ENCODE measurements at regions not wholly inside any gene's neighbourhood (a gene's known extent, or its start where the extent isn't known, plus 50 kb on each side); places are given as distances from the start of the nearest gene placed in this dataset.
"Not testable (repeated sequence)": the region's sequence is repeated elsewhere in the genome, so short reads cannot be mapped to it uniquely, and the experiment has no call there.

DNA sequence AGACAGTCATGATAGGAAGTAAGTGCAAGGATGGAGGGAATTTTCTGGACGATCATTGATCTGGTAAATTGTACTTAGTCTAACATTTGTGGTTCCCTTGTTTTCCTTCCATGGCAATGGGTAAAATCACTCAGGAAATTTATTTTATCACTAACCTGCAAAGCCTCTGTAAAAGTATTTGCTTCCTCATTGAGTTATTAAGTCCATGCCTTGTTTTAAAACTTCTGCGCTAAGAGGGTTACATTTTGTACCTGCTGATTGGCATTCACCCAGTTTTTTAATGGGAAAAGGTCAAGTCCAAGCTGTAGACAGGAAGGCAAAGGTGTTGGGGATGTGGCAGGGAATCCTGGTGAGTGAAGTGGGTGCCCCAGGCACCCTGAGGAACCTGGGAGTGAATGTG, 146.2 kb upstream of the NR2F2 start:
- no peak for DNase-seq

DNA sequence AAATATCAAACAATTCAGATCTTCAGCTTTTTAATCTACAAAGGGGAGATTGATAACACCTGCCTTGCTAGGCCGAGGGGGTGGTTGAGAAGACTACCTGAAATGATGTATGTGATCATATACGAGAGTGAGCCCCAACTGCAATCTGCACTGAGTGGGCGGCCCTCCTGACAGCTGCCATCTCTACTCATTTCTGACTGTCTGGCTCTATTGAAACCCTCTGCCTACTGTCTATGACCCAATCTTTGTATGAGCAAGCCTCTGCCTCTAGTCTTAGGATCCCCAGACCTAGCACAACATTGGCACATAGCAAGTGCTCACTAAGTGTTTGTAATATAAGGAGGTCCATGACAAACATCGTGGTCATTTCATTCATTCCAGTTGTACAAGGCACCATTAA, 144.4 kb upstream of the NR2F2 start:
- DNase-seq, result no peak

DNA sequence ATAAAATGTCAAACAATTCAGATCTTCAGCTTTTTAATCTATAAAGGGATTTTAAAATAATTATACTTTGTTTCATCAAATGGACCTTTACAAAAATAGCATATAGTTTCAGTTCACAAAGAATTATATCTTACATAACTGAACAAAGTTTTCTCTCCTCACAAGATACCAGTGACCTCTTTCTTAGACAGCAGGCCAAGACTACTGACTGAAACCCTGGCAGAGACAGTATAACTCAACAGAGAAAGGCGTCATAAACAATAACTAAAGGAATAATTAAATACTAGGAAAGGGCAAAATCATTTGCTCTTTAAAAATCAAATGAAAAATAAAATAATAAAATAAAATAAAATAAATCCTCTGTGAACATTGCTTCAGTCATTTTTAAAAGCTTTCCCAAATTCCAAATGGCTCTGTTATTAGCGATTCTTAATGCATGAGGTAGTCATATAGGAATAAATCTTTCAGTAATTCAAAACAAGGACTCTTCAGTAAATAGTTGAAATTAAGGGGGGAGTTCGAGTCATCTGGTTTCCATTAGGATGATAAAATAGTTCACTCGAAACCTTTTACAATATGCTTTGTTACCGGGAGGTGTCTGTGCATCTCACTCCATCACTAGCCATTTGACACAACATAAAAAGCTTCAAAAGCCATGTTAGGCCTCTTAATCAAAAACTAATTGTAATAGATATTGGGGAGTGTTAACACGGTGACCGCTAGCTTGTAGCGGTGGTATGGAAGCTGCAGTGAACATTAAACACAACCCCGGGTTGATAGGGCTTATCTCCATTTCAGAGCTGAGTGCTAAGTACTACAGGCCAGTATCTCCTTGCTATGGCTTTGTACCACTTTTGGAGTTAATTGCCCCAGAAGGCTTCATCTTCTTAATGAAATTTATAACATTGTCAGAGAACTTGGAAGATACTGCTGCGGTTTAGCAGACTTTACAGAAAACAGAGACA, 142.9 kb upstream of the NR2F2 start:
- DNase-seq, result no peak

DNA sequence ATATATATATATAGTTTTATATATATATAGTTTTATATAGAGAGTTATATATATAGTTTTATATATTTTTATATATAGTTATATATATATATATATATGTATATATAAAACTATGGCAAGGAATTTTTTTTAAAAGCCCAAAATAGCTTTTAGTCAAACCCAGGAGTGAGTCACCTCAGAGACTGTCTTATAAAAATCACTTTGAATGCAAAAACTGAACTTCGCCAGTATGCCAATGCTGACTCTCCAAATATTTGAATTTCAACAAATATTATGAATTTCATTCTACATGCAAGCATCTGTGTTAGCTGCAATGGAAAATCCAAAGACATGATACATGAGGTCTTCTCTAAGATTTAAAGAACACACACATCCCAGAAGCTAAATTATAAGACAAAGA, 132.8 kb upstream of the NR2F2 start:
- DNase-seq, result no peak

DNA sequence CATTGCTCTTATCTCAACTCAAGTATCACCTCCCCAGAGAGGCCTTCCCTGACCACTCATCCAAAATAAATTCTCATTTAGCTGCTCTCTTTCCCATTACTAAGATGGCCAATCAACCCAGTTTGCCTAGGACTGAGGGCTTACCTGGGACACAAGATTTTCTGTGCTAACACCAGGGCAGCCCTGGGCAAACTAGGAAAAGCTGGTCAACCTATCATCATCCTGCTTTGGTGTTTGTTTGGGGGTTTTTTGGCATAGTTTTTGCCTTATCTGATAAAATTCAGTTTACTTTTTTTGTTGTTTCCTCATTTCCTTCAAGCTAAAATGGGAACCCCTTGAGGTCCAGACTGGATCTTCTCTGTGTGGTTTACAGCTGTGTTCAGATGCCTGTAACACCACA, 131.4 kb upstream of the NR2F2 start:
- DNase-seq, result no peak

DNA sequence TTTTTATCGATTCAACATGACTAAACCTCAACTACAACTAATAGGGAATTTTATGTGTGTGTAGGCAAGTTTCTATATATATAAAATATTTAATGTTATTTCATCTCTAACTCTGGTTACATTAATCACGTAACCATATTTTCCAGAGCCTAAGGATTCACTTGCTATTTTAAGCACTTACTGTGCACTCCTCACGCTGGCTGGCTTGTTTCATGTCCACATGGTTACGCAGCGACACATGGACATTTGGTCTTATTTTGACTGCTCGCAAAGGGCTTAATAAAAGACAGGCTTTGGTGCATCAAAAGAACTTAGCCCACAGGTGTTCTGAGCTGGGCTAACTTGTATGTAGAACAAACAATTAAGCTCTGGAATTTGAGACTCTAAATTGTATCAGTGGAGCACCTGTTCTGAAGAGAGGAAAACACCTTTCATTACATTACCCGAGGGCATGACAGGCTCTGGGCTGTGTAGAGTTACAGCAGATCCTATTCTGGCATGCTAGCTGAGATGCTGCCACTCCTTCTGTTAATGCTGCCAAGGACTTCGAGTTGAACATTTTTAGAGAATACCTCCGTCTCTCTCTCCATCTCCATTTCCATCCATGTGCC, 130.0 kb upstream of the NR2F2 start:
- no peak for DNase-seq

DNA sequence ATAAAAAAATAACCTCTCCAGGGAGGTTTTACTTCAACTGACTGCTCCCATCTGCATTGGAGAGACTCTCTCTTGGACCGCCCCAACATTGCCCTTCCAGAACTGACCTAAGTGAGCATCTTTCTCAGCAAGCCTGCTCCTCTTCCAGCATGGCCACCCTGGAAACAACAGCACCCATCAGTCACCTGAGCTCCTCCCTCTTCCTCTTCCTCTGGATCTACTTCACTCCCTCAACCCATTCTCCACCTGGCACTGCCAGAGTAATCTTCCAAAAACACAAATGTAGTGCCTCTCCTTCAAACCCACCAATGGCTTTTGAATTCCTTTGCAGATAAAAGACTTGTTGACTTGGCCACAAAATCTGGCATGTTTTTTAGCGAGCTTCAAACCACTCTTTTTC, 128.8 kb upstream of the NR2F2 start:
- DNase-seq, result no peak

DNA sequence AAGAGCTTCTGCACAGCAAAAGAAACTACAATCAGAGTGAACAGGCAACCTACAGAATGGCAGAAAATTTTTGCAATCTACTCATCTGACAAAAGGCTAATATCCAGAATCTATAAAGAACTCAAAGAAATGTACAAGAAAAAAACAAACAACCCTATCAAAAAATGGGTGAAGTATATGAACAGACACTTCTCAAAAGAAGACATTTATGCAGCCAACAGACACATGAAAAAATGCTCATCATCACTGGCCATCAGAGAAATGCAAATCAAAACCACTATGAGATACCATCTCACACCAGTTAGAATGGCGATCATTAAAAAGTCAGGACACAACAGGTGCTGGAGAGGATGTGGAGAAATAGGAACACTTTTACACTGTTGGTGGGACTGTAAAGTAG, 124.9 kb upstream of the NR2F2 start:
- DNase-seq, result not testable (repeated sequence)

DNA sequence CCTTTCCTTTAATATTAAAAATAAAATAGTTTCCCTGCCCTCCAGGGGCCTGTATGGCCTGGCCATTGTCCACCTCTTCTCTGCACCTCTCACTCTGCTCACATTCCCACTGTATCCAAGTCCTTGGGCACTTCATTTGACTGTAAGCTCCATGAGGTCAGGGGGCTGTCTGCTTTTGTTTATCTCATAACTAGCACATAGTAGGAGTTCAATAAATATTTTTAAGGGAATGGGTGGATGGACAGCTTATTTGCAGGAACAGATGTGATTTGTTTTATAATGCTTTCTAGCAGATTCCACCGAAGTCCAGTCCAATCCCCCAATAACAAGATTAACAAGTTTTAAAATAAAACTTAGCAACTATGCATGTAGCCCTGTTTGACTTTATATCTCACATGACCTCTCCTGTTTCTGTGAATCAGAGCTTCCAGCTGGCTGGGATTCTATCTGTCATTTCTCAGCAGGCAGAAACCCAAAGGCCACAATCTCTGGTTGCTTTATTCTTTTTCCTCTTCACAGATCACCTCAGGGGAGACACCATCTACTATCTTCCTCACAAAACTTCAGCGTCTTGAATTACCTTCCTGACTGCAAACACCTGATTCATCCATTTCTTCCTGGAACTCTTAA, 123.0 kb upstream of the NR2F2 start:
- DNase-seq, result no peak

DNA sequence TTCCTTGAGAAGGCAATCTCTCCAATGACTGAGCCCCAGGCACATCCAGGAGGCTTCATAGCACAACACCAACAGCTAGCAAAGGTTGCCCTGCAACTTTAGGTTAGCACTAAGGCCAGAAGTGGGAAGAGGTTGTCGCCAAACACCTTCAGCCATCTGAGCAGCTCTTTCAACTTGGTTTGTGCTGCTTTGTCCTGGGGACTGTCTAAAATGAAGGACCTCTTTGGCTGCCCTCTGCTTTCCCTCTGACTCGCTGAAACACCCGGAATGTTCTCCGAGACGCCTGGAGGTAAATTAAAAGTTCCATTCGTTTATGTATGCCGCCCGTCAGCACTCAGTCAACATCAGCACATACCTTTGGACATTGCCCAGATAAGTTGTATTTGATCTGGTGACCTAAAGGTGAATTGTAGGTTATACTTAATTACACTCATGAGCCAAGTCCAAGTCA, 121.2 kb upstream of the NR2F2 start:
- no peak for DNase-seq

DNA sequence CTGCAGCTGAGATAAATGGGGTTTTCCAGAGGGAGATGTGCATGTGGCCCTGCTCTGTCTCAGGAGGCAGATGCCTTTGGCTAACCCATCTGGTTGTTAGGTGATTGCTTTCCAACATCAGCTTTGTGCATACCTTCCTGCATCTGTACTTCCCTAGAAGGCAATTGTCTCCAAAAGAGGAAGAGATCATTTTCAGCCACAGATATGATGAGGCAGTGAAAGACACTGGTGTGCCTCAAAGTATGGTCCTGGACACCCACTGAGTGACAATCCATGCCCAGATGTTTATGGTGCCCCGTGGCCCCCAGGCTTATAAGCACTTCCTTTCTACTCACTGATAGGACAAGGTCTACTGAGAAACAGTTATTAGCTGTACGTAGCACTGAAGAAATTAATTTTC, 117.5 kb upstream of the NR2F2 start:
- no peak for DNase-seq

DNA sequence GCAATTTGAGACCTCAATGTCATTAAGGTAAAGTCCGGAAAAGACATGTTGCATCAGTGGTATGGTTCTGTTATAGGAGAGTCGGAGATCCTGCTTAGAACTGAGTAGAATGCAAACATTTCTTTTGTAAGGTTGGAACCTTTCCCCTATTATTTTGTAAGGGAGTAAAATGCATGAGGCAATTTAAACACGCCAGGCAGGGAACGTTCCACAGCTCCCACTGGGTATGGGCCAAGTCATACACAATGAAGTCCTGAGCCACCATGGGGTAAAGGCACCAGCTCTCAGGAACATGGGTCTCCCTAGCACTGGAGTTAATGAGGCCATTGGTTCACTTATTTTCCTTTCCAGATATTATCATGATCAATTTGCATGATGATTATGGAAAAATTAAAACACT, 116.6 kb upstream of the NR2F2 start:
- DNase-seq, result no peak

DNA sequence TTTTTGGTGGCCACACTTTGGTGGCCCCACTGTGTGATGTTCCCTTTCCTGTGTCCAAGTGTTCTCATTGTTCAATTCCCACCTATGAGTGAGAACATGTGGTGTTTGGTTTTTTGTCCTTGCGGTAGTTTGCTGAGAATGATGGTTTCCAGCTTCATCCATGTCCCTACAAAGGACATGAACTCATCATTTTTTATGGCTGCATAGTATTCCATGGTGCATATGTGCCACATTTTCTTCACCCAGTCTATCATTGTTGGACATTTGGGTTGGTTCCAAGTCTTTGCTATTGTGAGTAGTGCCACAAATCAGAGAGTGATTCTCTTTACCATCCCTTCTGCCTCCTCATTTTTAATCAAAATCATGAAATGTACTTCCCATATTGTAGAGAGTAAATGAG, 114.0 kb upstream of the NR2F2 start:
- not testable (repeated sequence) for DNase-seq

DNA sequence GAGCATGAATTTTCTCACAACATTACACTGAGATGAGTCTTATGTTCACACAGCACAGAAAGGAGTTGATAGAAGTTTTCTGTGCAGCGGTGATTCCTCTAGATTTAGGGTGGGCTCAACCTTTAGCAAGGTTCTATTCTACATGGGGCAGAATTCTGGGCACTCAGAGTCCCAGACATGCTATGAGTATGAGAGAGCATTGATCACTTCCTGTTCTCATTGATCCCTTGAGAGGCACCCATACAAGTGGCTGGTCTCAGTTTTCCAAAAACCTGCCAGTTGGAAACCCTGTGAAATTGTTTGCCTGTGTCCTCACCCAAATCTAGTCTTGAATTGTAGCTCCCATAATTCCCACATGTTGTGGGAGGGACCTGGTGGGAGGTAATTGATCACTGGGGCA, 112.5 kb upstream of the NR2F2 start:
- no peak for DNase-seq

DNA sequence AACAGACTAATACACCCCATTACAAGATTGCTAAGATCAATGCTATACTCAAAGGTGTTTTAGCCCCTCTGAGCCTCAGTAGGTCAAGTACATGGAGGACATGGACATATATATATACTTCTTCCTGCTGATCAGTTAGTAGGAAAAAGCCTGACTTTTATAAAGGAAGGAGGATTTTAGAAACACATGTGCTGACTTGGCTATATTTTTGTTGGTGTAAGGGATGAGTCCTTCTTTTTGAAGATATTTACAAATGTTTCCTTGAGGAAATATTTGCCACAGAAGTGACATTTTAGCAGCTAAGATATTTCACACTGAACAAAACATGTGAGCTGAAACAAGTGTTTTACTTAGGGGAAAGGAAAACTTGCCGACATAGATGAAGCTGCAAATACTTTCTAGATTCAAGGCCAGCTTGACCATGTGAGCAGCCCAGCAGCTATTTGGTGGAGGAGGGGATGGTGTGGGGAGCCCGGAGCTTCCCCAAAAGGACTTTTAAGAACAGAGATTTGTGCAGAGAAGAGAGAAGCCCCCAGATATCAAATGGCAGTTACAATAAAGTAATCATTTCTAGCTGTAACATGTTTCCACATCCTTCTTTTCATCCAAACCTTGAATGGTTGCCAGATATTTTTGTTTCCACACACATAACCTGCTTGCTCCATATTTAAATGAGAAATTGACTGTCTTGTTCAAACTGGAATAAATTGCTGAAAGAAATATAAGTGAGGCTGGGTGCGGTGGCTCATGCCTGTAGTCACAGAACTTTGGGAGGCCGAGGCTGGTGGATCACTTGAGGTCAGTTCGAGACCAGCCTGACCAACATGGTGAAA, 111.7 kb upstream of the NR2F2 start:
- DNase-seq, result no peak

DNA sequence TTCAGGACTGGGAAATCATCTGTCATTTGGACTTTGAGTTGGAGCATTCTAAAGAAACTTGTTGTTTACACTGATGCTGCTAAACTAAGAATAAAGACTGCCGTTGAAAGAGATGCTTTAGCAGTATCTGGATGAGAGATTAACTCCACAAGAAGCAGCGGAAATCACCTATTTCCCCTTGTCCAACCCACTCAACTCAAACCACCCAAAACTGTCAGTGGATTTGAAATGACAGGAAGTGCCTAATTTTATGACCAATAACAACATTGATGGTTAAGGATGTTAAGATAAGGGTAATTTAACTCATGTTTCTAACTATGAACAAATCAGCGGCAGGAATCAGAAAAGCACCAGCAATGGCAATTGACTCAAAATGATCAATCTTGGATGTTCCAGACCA, 110.8 kb upstream of the NR2F2 start:
- DNase-seq, result no peak

DNA sequence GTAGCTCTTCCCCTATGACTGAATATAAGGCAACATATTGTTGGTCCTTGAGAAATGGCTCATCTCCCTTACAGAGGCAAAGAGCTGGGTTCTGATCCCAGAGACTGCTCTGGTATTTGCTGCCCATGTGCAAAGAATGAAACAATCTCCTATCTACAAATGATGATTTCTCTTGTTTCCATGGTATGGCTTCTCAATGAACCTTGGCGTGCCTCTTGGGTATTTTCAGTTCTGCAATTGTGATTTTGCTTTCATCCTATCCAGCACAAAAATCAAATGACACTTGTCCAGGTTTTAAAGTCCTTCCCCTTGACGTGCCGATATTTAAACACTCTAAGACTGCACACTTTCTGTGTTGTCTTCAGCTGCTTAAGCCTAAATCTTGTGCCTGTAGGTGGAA, 109.8 kb upstream of the NR2F2 start:
- DNase-seq, result no peak

DNA sequence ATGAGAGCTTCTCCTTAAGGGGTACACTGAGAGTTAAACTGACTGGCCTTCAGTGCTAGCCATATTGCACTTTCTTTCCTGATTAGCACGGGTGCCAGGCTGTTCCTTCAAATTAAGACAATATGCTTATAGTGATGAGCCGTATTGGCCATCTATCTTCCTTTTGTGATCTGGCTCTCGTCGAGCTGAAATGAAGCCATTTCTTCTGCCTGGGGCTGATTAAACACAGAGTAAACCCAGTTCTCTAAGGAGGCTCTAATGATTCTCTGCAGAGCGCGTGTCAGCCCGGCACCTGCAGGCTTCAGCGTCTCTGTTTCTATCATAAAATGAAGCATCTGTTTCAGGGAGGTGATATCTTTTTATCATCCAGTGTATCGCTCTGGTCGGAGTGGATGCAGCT, 107.5 kb upstream of the NR2F2 start:
- DNase-seq, result no peak

DNA sequence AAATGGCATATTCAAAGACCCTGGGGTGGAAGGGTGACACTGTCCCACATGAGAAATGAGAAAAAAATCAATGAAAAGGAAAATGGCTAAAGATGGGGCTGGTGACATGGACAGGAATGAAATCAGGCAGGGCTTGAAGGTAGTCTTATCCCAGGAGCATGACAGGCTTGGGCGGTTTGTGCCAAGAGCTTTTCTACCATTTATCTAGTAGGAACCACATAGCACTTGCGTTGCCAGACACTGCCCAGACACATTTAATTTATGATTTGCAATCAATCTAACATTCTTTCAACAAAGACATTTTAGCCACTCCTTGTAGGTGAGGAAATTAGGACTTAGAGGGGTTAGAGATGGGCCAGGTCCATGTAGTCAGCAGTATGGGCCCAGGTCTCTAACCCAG, 106.6 kb upstream of the NR2F2 start:
- no peak for DNase-seq

DNA sequence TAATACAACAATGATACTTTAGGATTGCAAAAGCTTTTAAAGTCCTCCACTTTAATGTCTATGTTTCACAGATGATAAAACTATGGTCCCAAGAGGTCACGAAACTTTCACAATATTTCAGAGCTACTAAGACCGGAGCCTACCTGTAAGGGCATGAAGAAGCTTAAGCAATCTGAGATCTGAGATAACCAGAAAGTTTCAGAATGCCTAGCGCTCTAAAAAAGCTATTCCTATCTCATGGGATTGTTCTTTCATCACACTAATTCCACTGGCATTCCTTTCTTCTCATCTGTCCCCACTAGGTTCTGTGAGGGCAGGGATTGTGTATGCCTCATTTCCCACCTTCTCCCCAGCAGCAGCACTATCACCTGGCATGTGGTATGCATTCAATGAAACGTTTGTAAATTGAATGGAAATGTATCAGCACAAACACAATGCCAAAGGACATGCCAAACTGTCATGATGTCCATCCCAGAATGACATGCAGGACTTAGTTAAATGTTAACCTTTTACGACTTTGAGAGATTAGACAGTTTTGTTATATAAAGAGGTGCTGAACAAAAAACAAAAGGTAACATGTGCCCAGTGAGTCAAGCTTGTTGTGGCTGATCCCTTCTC, 104.7 kb upstream of the NR2F2 start:
- DNase-seq, result no peak

DNA sequence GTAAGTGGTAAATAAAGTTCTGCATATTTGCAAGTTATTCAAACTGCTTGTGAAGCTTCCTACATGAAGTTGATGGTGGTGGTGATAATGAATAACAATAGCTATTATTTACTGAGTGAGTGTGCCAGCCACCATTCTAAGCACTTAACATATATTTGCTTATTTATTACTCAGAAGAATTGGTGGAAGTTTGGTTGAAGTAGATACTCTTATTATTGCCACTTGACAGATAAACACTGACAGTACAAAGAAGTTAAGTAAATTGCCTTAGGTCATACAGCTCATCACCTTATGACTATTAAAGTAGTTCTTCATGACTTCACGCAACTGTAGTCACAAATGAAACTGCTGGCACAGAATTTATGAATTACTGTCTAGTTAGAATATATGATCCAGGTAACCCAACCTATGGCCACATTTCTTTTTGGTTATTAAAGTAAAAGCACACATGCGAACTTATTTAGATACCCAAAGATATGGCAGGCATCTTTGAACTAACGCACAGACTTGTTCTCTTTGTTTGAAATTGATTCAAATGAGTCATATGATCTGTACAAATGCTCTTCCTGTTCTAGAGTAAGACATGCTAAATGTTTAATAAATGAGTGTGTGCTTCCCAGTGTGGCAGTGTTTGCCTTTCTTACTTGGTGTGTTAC, 99.8 kb upstream of the NR2F2 start:
- no peak for DNase-seq

DNA sequence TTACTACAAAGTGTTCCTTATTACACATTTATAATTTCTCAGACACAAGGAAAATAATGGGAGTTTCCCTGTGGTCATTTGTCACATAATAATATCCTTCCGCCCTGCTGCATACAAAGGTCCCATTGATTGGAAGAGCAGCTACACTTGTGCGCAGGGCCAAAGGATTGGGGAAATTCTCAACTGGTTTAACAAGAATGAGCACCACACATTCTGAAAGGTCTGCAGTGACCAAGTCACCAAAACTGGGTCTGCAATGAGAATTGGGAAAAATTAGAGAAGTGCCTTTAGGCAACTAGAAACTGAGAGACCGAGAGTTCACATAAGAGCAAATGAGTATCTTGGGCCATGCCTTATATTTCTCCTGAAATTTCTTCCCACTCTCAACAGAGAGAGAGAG, 98.2 kb upstream of the NR2F2 start:
- DNase-seq, result no peak
